ENCODE measurements at regions not wholly inside any gene's neighbourhood (a gene's known extent, or its start where the extent isn't known, plus 50 kb on each side); places are given as distances from the start of the nearest gene placed in this dataset.

DNA sequence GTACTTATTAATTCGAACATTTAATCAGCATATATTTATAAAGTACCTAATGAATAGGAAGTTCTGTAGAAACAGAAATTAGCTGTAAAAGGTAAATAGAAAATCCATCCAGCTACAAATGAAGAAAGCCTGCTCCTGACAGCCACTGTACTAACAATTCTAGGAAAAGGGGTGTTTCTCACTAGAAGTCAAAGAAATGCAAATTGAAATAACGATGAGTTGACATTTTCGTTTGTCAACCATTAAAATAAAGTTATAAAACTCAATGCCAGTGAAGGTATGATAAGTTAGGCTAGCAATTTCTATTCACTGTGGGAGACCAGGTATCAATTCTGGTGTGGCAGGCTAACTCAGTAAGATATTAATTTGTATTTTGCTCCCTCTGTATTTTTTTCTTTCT, 198.0 kb downstream of the ARL4C start:
- no peak for TF ChIP-seq POLR2A (IDR thresholded peaks at IDR 0.05; ENCODE audit: low read depth, low read length)
- TF ChIP-seq POLR2AphosphoS5 (IDR thresholded peaks at IDR 0.05; ENCODE audit: insufficient read depth, low read depth, low read length): no peak
- TF ChIP-seq, protein P1, sequence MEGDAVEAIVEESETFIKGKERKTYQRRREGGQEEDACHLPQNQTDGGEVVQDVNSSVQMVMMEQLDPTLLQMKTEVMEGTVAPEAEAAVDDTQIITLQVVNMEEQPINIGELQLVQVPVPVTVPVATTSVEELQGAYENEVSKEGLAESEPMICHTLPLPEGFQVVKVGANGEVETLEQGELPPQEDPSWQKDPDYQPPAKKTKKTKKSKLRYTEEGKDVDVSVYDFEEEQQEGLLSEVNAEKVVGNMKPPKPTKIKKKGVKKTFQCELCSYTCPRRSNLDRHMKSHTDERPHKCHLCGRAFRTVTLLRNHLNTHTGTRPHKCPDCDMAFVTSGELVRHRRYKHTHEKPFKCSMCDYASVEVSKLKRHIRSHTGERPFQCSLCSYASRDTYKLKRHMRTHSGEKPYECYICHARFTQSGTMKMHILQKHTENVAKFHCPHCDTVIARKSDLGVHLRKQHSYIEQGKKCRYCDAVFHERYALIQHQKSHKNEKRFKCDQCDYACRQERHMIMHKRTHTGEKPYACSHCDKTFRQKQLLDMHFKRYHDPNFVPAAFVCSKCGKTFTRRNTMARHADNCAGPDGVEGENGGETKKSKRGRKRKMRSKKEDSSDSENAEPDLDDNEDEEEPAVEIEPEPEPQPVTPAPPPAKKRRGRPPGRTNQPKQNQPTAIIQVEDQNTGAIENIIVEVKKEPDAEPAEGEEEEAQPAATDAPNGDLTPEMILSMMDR (IDR thresholded peaks at IDR 0.05; ENCODE audit: extremely low read depth in 1 of 2, insufficient read depth in 1 of 2, low read depth in 1 of 2, low read length in 2 of 2): no peak
- TF ChIP-seq, protein P2, sequence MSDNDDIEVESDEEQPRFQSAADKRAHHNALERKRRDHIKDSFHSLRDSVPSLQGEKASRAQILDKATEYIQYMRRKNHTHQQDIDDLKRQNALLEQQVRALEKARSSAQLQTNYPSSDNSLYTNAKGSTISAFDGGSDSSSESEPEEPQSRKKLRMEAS (IDR thresholded peaks at IDR 0.05; ENCODE audit: insufficient read depth, insufficient read length): no peak
- TF ChIP-seq MYC (IDR thresholded peaks at IDR 0.05; ENCODE audit: low read depth, low read length): no peak
- TF ChIP-seq EZH2 (IDR thresholded peaks at IDR 0.05; ENCODE audit: borderline replicate concordance, low read depth, low read length, severe bottlenecking): no peak
- TF ChIP-seq GATA2 (IDR thresholded peaks at IDR 0.05; ENCODE audit: insufficient read depth, insufficient read length, low read depth, low read length): no peak
- no peak for TF ChIP-seq JUN (IDR thresholded peaks at IDR 0.05; ENCODE audit: borderline replicate concordance, insufficient read depth, insufficient read length, low read depth)
- TF ChIP-seq FOS (IDR thresholded peaks at IDR 0.05; ENCODE audit: borderline replicate concordance, insufficient read depth, low read length): no peak
